Thyroid gland (tissue), 4 donors: ENCODE measurements at regions not wholly inside any gene's neighbourhood (a gene's known extent, or its start where the extent isn't known, plus 50 kb on each side); places are given as distances from the start of the nearest gene placed in this dataset.

ENCODE experiments used
- CTCF ChIP-seq, 6 experiments: fragments of 200-600 bp in 3 of 6; fragments of 450-650 bp in 3 of 6; sonication (generic) in 3 of 6; IDR thresholded peaks; one replicate each; pipeline ENCODE4 v1.5.1; 2016 to 2019; ENCODE audit warnings: antibody characterized with exemption in 6 of 6, mild to moderate bottlenecking in 2 of 6, inconsistent platforms in 1 of 6, moderate library complexity in 1 of 6
- POLR2A ChIP-seq, 2 donors: fragments of 450-650 bp; IDR thresholded peaks; one replicate each; pipeline ENCODE4 v1.6.1; 2017; ENCODE audit warnings: antibody characterized with exemption in 2 of 2, mild to moderate bottlenecking in 2 of 2, moderate library complexity in 1 of 2

GRCh38 chr12:108052260-108052659 is 76.8 kb upstream of the WSCD2 start:
- TF ChIP-seq CTCF (IDR thresholded peaks at IDR 0.05) (no peak), POLR2A (IDR thresholded peaks at IDR 0.05) (no peak)
